ENCODE measurements at regions not wholly inside any gene's neighbourhood (a gene's known extent, or its start where the extent isn't known, plus 50 kb on each side); places are given as distances from the start of the nearest gene placed in this dataset.

GRCh38 chr4:177879851-177880250 is 437.6 kb upstream of the AGA start:
- ChIA-PET CTCF (no interaction called here), POLR2A (ENCODE audit: low non-redundant PET) (no interaction called here)
- H3K36me3 ChIP-seq (ENCODE audit: insufficient read depth, low read length, poor library complexity, severe bottlenecking), result no peaks in the 10 kb centered on the region
- intact Hi-C loops (cut with micrococcal nuclease; ENCODE audit: unreplicated experiment), result no loop called here
- BruUV-seq (replicated peaks), result no TSS peak
- no peak overlapping the region for H3K27ac ChIP-seq (ENCODE audit: low read depth, low read length, poor library complexity, severe bottlenecking)
- no peak for TF ChIP-seq CTCF (conservative IDR thresholded peaks at IDR 0.05; ENCODE audit: low read depth, low read length)
- TF ChIP-seq EZH2 (IDR thresholded peaks at IDR 0.05; ENCODE audit: borderline replicate concordance, low read depth, low read length, poor library complexity, severe bottlenecking), result no peak
- DNase-seq (ENCODE audit: low spot score), result peak; percentile 1
- no peak overlapping the region for H3K4me3 ChIP-seq (ENCODE audit: low read depth, low read length, poor library complexity, severe bottlenecking)
- no peaks in the 10 kb centered on the region for H3K27me3 ChIP-seq (replicated peaks; ENCODE audit: insufficient read depth, low read depth, low read length, poor library complexity)
- no peaks in the 10 kb centered on the region for H3K9me3 ChIP-seq (ENCODE audit: low read depth, low read length, poor library complexity, severe bottlenecking)
- H3K4me1 ChIP-seq (ENCODE audit: insufficient read depth, low read length, poor library complexity, severe bottlenecking), result no peaks in the 10 kb centered on the region

GRCh38 chr4:177895136-177895535 is 452.9 kb upstream of the AGA start:
- ChIA-PET CTCF (no interaction called here), POLR2A (ENCODE audit: low non-redundant PET) (no interaction called here)
- no peak for DNase-seq (ENCODE audit: low spot score)
- BruUV-seq (replicated peaks), result no TSS peak
- no peaks in the 10 kb centered on the region for H3K27me3 ChIP-seq (replicated peaks; ENCODE audit: insufficient read depth, low read depth, low read length, poor library complexity)
- intact Hi-C loops (cut with micrococcal nuclease; ENCODE audit: unreplicated experiment), result no loop called here
- no peaks in the 10 kb centered on the region for H3K4me1 ChIP-seq (ENCODE audit: insufficient read depth, low read length, poor library complexity, severe bottlenecking)
- no peaks in the 10 kb centered on the region for H3K36me3 ChIP-seq (ENCODE audit: insufficient read depth, low read length, poor library complexity, severe bottlenecking)
- TF ChIP-seq EZH2 (IDR thresholded peaks at IDR 0.05; ENCODE audit: borderline replicate concordance, low read depth, low read length, poor library complexity, severe bottlenecking) (no peak), CTCF (conservative IDR thresholded peaks at IDR 0.05; ENCODE audit: low read depth, low read length) (no peak)
- no peak overlapping the region for H3K4me3 ChIP-seq (ENCODE audit: low read depth, low read length, poor library complexity, severe bottlenecking)
- no peak overlapping the region for H3K27ac ChIP-seq (ENCODE audit: low read depth, low read length, poor library complexity, severe bottlenecking)
- peaks cover 4% of the 10 kb centered on the region for H3K9me3 ChIP-seq (ENCODE audit: low read depth, low read length, poor library complexity, severe bottlenecking)

GRCh38 chr4:177901786-177902185 is 459.5 kb upstream of the AGA start:
- DNase-seq (ENCODE audit: low spot score), result no peak
- POLR2A ChIA-PET (ENCODE audit: low non-redundant PET), result no interaction called here
- BruUV-seq (replicated peaks), result no TSS peak

More at GRCh38 chr4:177901786-177902185, 459.5 kb upstream of the AGA start:
- no peaks in the 10 kb centered on the region for H3K9me3 ChIP-seq (ENCODE audit: low read depth, low read length, poor library complexity, severe bottlenecking)
- CTCF ChIA-PET, result no interaction called here
- no peaks in the 10 kb centered on the region for H3K4me1 ChIP-seq (ENCODE audit: insufficient read depth, low read length, poor library complexity, severe bottlenecking)
- H3K27ac ChIP-seq (ENCODE audit: low read depth, low read length, poor library complexity, severe bottlenecking), result no peak overlapping the region
- no peaks in the 10 kb centered on the region for H3K36me3 ChIP-seq (ENCODE audit: insufficient read depth, low read length, poor library complexity, severe bottlenecking)
- no peak for TF ChIP-seq CTCF (conservative IDR thresholded peaks at IDR 0.05; ENCODE audit: low read depth, low read length)
- no peak for TF ChIP-seq EZH2 (IDR thresholded peaks at IDR 0.05; ENCODE audit: borderline replicate concordance, low read depth, low read length, poor library complexity, severe bottlenecking)
- H3K27me3 ChIP-seq (replicated peaks; ENCODE audit: insufficient read depth, low read depth, low read length, poor library complexity), result no peaks in the 10 kb centered on the region
- intact Hi-C loops (cut with micrococcal nuclease; ENCODE audit: unreplicated experiment), result no loop called here
- H3K4me3 ChIP-seq (ENCODE audit: low read depth, low read length, poor library complexity, severe bottlenecking), result no peak overlapping the region
